ENCODE measurements at regions not wholly inside any gene's neighbourhood (a gene's known extent, or its start where the extent isn't known, plus 50 kb on each side); places are given as distances from the start of the nearest gene placed in this dataset.

GRCh38 chr3:157948605-157949383, 157.4 kb downstream of the SHOX2 start:
- no peak for ATAC-seq
- 0 out of 2 replicates have a peak, but pooled peaks have one; percentile 16 for TF ChIP-seq ISL1 (CRISPR knock-in tag; IDR thresholded peaks at IDR 0.05)
- TF ChIP-seq TOX (CRISPR knock-in tag; IDR thresholded peaks at IDR 0.05; ENCODE audit: borderline replicate concordance), result no peak

GRCh38 chr3:157939166-157939565, 167.1 kb downstream of the SHOX2 start:
- no peak for ATAC-seq
- TF ChIP-seq SNAI2 (CRISPR knock-in tag; IDR thresholded peaks at IDR 0.05), result no peak
- no peak for TF ChIP-seq BACH2 (CRISPR knock-in tag; IDR thresholded peaks at IDR 0.05; ENCODE audit: borderline replicate concordance)
- TF ChIP-seq OSR1 (CRISPR knock-in tag; IDR thresholded peaks at IDR 0.05), result no peak
- no peak for TF ChIP-seq RARB (CRISPR knock-in tag; IDR thresholded peaks at IDR 0.05)
- no peak for TF ChIP-seq ZC3H10 (CRISPR knock-in tag; IDR thresholded peaks at IDR 0.05)
- no peak for TF ChIP-seq ZNF70 (CRISPR knock-in tag; IDR thresholded peaks at IDR 0.05)

DNA sequence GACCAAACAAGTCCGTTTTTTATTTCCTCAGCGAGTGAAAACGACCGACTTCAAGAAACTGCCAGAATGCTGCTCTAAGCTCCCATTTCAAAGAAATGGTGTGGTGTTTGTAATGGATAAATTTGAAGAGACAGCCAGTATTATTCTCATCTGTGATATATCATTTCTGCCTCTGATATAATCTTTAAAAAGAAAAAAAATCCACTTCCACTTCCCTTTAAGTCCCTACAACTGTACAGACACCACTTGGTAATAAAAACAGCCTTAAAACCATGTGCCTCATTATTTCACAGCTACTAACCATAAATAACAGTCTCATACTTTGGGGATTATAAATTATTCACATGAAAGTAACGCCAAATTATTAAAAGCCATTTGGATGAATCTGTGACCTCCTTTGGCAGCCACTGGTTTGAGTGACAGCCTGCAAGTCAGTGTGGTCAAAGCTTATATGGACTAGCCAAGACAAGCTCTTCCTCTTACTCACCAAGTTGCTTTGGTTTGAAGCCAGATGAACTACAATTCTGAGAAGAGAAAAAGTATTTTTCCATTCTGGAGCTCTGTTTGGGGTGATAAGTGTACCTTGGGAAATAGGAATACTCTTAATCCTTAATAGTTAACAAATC, 168.0 kb downstream of the SHOX2 start:
- peak; percentile 93 for ATAC-seq

DNA sequence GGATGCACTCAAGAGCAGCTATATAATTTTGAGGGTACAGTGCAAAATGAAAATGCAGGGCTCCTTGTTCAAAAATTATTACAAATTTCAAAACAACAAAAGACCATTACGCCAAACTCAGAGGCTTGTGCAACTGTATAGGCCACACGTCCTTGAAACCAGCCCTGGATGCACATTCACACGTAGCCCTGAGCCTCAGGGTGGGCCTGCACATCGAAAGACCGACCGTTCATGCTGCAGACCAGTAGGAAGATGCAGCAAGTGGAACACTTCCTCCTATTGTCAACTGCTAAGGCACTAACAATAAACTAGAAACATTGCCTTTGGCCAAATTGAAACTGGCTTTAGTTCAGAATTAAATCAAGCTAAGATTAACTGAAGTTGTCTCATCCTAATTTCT, 174.7 kb downstream of the SHOX2 start:
- no peak for ATAC-seq

More for the DNA sequence above, 168.0 kb downstream of the SHOX2 start:
- TF ChIP-seq ARNTL (CRISPR knock-in tag; IDR thresholded peaks at IDR 0.05; ENCODE audit: borderline replicate concordance, low read depth) (no peak), OSR1 (CRISPR knock-in tag; IDR thresholded peaks at IDR 0.05) (no peak), TOX (CRISPR knock-in tag; IDR thresholded peaks at IDR 0.05; ENCODE audit: borderline replicate concordance) (peak; percentile 82), TCF4 (CRISPR knock-in tag; IDR thresholded peaks at IDR 0.05; ENCODE audit: borderline replicate concordance) (no peak), ZFP3 (CRISPR knock-in tag; IDR thresholded peaks at IDR 0.05) (no peak)
- TF ChIP-seq, protein P1, sequence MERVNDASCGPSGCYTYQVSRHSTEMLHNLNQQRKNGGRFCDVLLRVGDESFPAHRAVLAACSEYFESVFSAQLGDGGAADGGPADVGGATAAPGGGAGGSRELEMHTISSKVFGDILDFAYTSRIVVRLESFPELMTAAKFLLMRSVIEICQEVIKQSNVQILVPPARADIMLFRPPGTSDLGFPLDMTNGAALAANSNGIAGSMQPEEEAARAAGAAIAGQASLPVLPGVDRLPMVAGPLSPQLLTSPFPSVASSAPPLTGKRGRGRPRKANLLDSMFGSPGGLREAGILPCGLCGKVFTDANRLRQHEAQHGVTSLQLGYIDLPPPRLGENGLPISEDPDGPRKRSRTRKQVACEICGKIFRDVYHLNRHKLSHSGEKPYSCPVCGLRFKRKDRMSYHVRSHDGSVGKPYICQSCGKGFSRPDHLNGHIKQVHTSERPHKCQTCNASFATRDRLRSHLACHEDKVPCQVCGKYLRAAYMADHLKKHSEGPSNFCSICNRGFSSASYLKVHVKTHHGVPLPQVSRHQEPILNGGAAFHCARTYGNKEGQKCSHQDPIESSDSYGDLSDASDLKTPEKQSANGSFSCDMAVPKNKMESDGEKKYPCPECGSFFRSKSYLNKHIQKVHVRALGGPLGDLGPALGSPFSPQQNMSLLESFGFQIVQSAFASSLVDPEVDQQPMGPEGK (CRISPR knock-in tag; IDR thresholded peaks at IDR 0.05; ENCODE audit: borderline replicate concordance), result no peak

More for the DNA sequence above, 174.7 kb downstream of the SHOX2 start:
- no peak for TF ChIP-seq ARNTL (CRISPR knock-in tag; IDR thresholded peaks at IDR 0.05; ENCODE audit: borderline replicate concordance, low read depth)
- TF ChIP-seq ZNF8 (CRISPR knock-in tag; IDR thresholded peaks at IDR 0.05), result no peak
- TF ChIP-seq CSDC2 (CRISPR knock-in tag; IDR thresholded peaks at IDR 0.05), result no peak
- TF ChIP-seq CSRNP3 (CRISPR knock-in tag; IDR thresholded peaks at IDR 0.05), result no peak
- no peak for TF ChIP-seq RARB (CRISPR knock-in tag; IDR thresholded peaks at IDR 0.05)
- TF ChIP-seq PPARA (CRISPR knock-in tag; IDR thresholded peaks at IDR 0.05; ENCODE audit: borderline replicate concordance), result no peak
- TF ChIP-seq, protein P2, sequence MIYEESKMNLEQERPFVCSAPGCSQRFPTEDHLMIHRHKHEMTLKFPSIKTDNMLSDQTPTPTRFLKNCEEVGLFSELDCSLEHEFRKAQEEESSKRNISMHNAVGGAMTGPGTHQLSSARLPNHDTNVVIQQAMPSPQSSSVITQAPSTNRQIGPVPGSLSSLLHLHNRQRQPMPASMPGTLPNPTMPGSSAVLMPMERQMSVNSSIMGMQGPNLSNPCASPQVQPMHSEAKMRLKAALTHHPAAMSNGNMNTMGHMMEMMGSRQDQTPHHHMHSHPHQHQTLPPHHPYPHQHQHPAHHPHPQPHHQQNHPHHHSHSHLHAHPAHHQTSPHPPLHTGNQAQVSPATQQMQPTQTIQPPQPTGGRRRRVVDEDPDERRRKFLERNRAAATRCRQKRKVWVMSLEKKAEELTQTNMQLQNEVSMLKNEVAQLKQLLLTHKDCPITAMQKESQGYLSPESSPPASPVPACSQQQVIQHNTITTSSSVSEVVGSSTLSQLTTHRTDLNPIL (CRISPR knock-in tag; IDR thresholded peaks at IDR 0.05; ENCODE audit: low read depth), result no peak
- no peak for TF ChIP-seq GLIS3 (CRISPR knock-in tag; IDR thresholded peaks at IDR 0.05)
- no peak for TF ChIP-seq ESRRG (CRISPR knock-in tag; IDR thresholded peaks at IDR 0.05)
- TF ChIP-seq, protein P1 (CRISPR knock-in tag; IDR thresholded peaks at IDR 0.05; ENCODE audit: borderline replicate concordance), result no peak
- no peak for TF ChIP-seq ZNF70 (CRISPR knock-in tag; IDR thresholded peaks at IDR 0.05)
